ENCODE measurements at regions not wholly inside any gene's neighbourhood (a gene's known extent, or its start where the extent isn't known, plus 50 kb on each side); places are given as distances from the start of the nearest gene placed in this dataset.
A peak's percentile ranks its signal among the peaks of the same experiment; 100 is the strongest.
"Not testable (repeated sequence)": the region's sequence is repeated elsewhere in the genome, so short reads cannot be mapped to it uniquely, and the experiment has no call there.

DNA sequence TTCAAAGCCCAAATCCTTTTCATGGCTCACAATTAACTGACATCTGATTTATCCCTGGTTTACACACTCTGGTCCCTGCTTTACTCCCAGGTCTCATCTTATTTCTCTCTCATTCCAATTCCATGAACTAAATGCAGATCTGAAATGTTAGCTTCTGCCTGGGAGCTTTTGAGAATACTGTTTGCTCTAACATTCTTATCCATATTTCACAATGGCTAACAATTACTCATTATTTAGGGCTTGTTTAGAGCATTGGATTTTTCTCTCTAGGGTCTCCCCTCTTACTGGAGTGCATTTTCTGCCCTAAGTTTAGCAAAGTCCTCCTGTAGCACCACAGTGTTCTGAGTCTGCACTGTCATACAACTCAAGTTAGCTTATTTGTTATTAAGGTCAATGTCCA, 121.5 kb upstream of the HCRTR2 start:
- no peak overlapping the region for H3K4me3 ChIP-seq (ENCODE audit: low read depth, low read length)
- TF ChIP-seq, protein P1, sequence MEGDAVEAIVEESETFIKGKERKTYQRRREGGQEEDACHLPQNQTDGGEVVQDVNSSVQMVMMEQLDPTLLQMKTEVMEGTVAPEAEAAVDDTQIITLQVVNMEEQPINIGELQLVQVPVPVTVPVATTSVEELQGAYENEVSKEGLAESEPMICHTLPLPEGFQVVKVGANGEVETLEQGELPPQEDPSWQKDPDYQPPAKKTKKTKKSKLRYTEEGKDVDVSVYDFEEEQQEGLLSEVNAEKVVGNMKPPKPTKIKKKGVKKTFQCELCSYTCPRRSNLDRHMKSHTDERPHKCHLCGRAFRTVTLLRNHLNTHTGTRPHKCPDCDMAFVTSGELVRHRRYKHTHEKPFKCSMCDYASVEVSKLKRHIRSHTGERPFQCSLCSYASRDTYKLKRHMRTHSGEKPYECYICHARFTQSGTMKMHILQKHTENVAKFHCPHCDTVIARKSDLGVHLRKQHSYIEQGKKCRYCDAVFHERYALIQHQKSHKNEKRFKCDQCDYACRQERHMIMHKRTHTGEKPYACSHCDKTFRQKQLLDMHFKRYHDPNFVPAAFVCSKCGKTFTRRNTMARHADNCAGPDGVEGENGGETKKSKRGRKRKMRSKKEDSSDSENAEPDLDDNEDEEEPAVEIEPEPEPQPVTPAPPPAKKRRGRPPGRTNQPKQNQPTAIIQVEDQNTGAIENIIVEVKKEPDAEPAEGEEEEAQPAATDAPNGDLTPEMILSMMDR (IDR thresholded peaks at IDR 0.05; ENCODE audit: borderline replicate concordance, insufficient read depth, low read depth, low read length) = no peak

DNA sequence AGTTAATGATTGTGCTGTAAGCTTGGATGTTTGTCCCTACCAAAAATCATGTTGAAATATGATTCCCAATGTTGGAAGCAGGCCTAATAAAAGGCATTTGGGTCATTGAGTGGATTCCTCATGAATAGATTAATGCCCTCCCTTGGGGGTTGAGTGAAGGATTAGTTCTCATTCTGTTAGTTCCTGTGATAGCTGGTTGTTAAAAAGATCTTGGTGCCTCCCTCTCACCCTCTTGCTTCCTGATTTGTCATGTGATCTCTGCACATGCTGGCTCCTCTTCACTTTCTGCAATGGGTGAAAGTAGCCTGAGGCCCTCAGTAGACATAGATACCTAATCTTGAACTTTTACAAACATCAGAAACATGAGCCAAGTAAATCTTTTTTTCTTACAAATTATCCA, 115.6 kb upstream of the HCRTR2 start:
- TF ChIP-seq, protein P1 (IDR thresholded peaks at IDR 0.05; ENCODE audit: borderline replicate concordance, insufficient read depth, low read depth, low read length) = no peak
- no peak overlapping the region for H3K4me3 ChIP-seq (ENCODE audit: low read depth, low read length)

DNA sequence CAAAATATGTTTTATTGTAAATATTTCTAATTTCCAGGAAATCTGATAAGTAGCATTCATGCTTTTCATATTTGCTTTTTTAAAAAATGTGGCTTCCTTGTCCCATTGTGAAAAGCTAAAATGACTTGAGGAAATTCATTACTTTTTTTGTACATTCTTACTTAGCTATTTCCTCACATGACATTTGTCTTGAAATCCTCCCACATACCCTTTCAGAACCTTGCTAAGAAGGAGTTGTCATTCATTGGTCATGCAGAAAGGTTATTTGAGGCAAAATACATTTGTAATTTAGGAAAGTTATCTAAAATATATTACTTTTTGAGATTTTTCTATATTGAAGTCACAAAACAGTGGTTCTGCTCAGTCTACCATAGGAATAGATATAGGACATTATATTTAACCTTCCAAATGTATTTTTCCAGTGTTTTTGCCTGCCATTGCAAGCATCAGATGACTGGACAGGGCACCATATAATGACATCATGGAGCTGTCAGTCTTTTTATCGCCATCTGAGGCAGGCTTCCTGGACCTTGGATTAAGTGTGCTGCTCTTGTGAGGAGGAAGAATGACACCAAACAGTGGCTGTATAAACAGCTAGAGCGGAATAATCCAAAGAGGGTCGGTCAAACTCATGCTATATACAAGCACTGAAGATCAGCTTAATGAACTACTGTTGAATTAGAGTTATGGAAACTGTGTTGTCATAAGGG, 109.4 kb upstream of the HCRTR2 start:
- TF ChIP-seq, protein P1 (IDR thresholded peaks at IDR 0.05; ENCODE audit: borderline replicate concordance, insufficient read depth, low read depth, low read length) = no peak
- no peak overlapping the region for H3K4me3 ChIP-seq (ENCODE audit: low read depth, low read length)

DNA sequence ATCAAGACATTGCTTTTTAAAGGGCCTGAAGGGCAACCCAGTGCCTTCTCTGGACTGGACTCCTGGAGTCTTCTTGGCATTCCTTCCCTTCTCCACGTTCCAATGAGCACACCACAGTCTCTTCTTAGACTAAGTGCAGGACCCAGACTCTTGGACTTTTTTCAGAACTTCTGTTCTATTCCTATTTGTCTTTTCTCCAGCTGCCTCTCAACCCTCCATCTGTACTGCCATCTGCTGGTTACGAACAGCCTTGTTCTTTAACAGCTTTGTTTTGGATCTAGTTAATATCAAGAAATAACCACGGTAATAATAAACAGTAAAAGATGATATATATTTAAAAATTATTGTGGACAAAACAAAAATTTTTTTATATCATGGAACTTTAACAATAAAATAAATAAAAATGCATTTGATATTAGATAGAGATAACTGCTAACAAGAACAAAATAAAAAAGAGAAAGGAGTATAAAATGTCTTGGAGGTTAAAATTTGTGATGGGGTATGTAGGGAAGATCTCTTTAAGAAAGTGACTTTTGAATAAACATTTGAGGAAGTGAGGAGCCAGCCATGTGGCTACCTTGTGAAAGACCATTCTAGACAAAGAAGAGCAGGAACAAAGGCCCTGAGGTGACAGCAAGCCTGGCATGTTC, 105.1 kb upstream of the HCRTR2 start:
- TF ChIP-seq, protein P1 (IDR thresholded peaks at IDR 0.05; ENCODE audit: borderline replicate concordance, insufficient read depth, low read depth, low read length) = peak; percentile 29; the same call in 1 of the 2 replicates
- no peak overlapping the region for H3K4me3 ChIP-seq (ENCODE audit: low read depth, low read length)

DNA sequence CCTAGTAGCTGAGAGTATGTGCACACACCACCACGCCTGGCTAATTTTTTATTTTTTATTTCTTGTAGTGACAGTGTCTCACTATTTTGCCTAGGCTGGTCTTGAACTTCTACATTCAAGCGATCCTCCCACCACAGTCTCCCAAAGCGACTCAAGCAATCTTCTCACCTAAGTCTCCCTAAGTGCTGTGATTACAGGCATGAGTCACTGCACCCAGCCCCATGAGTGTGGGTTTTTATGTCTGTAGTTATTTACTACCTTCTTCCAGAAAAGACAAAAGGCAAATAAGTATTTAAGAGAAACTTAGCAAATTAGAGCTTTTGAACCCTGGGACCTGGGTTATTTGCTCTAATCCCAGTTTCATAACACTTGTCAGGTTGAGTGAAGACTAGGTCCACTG, 92.3 kb upstream of the HCRTR2 start:
- no peak overlapping the region for H3K4me3 ChIP-seq (ENCODE audit: low read depth, low read length)
- TF ChIP-seq, protein P1 (IDR thresholded peaks at IDR 0.05; ENCODE audit: borderline replicate concordance, insufficient read depth, low read depth, low read length) = no peak

DNA sequence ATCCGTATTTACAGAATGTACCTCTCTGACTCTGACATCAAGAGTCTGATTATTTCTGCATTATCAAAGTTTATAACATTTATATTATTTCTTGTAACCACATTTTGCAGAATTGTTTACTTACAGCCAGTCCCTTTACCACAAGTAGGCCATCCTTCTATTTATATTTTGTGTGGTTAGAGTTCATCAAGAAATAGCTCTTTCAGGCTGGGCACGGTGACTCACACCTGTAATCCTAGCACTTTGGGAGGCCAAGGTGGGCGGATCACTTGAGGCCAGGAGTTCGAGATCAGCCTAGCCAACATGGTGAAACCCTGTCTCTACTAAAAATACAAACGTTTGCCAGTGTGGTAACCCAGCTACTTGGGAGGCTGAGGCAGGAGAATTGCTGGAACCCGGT, 86.3 kb upstream of the HCRTR2 start:
- H3K4me3 ChIP-seq (ENCODE audit: low read depth, low read length) = not testable (repeated sequence)

DNA sequence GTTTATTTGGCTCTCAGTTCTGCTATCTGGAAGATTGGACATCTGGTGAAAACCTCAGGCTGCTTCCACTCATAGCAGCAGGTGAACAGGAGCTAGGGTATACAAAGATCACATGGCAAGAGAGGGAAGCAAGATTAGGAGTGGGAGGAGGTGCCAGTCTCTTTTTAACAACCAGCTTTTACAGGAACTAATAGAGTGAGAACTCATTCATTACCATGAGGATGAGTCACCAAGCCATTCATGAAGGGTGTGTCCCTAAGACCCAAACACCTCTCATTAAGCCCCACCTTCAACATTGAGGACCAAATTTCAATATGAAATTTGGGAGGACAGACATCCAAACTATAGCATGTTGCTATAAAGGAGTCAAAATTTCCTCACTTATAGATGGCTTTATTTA, 85.4 kb upstream of the HCRTR2 start:
- TF ChIP-seq, protein P1 (IDR thresholded peaks at IDR 0.05; ENCODE audit: borderline replicate concordance, insufficient read depth, low read depth, low read length) = no peak

More for the DNA sequence above, 85.4 kb upstream of the HCRTR2 start:
- no peak overlapping the region for H3K4me3 ChIP-seq (ENCODE audit: low read depth, low read length)

Measured in GM12875 (cell line).